HFFc6 (cell line): ENCODE measurements at regions not wholly inside any gene's neighbourhood (a gene's known extent, or its start where the extent isn't known, plus 50 kb on each side); places are given as distances from the start of the nearest gene placed in this dataset.
"Not testable (repeated sequence)": the region's sequence is repeated elsewhere in the genome, so short reads cannot be mapped to it uniquely, and the experiment has no call there.

ENCODE experiments used
- DNase-seq: peaks from one replicate; pipeline ENCODE4 v3.0.0-alpha.2; 2018
- H3K27ac Mint-ChIP-seq: 2 replicates; pipeline ENCODE4 v1.8.0; 2020; ENCODE audit warnings: mild to moderate bottlenecking, mixed read lengths
- H3K27me3 Mint-ChIP-seq: 2 replicates; pipeline ENCODE4 v1.8.0; 2021; ENCODE audit warnings: mild to moderate bottlenecking, moderate library complexity, mixed read lengths; ENCODE audit not compliant: insufficient read depth
- H3K36me3 Mint-ChIP-seq: 2 replicates; pipeline ENCODE4 v1.8.0; 2021; ENCODE audit warnings: low read depth, mixed read lengths
- H3K4me1 Mint-ChIP-seq: 2 replicates; pipeline ENCODE4 v1.8.0; 2020; ENCODE audit warnings: low read depth, mixed read lengths
- H3K4me3 Mint-ChIP-seq: 2 replicates; pipeline ENCODE4 v1.8.0; 2020; ENCODE audit warnings: mild to moderate bottlenecking, moderate library complexity, mixed read lengths
- H3K9me3 Mint-ChIP-seq: 2 replicates; pipeline ENCODE4 v1.8.0; 2020; ENCODE audit warnings: mild to moderate bottlenecking, mixed read lengths
- CTCF ChIP-seq: fragments of 200-600 bp; sonication (generic); IDR thresholded peaks from 2 replicates; pipeline ENCODE4 v1.5.0; 2021; ENCODE audit warnings: antibody characterized with exemption, mild to moderate bottlenecking

- TF ChIP-seq CTCF, result no peak
- H3K27ac Mint-ChIP-seq, result no peak overlapping the region
- no peak for DNase-seq
- no peak overlapping the region for H3K4me3 Mint-ChIP-seq
- peaks cover 11% of the 10 kb centered on the region for H3K36me3 Mint-ChIP-seq
- peaks cover 3% of the 10 kb centered on the region for H3K27me3 Mint-ChIP-seq
- peaks cover 70% of the 10 kb centered on the region for H3K9me3 Mint-ChIP-seq
- no peaks in the 10 kb centered on the region for H3K4me1 Mint-ChIP-seq
Measured at GRCh38 chr12:37545759-37546158, 770.8 kb upstream of the ALG10B start.

GRCh38 chr12:37546206-37546605 lies 770.4 kb upstream of the ALG10B start:
- TF ChIP-seq CTCF, result no peak
- H3K4me1 Mint-ChIP-seq, result no peaks in the 10 kb centered on the region
- H3K27me3 Mint-ChIP-seq, result peaks cover 3% of the 10 kb centered on the region
- no peak overlapping the region for H3K4me3 Mint-ChIP-seq
- H3K36me3 Mint-ChIP-seq, result peaks cover 11% of the 10 kb centered on the region
- H3K27ac Mint-ChIP-seq, result no peak overlapping the region
- no peak for DNase-seq
- H3K9me3 Mint-ChIP-seq, result peaks cover 72% of the 10 kb centered on the region

GRCh38 chr12:37546901-37547475 lies 769.6 kb upstream of the ALG10B start:
- DNase-seq, result no peak
- Mint-ChIP-seq H3K27ac (no peak overlapping the region), H3K4me1 (no peaks in the 10 kb centered on the region), H3K36me3 (peaks cover 7% of the 10 kb centered on the region), H3K4me3 (no peak overlapping the region), H3K9me3 (peaks cover 66% of the 10 kb centered on the region), H3K27me3 (peaks cover 3% of the 10 kb centered on the region)
- no peak for TF ChIP-seq CTCF

GRCh38 chr12:37547611-37548010 lies 769.0 kb upstream of the ALG10B start:
- peaks cover 60% of the 10 kb centered on the region for H3K9me3 Mint-ChIP-seq

GRCh38 chr12:37548266-37548805 lies 768.2 kb upstream of the ALG10B start:
- TF ChIP-seq CTCF, result no peak
- H3K9me3 Mint-ChIP-seq, result peaks cover 57% of the 10 kb centered on the region
- no peak for DNase-seq
- peaks cover 4% of the 10 kb centered on the region for H3K36me3 Mint-ChIP-seq
- no peak overlapping the region for H3K4me3 Mint-ChIP-seq
- H3K27me3 Mint-ChIP-seq, result peaks cover 2% of the 10 kb centered on the region
- no peaks in the 10 kb centered on the region for H3K4me1 Mint-ChIP-seq
- no peak overlapping the region for H3K27ac Mint-ChIP-seq

More at GRCh38 chr12:37547611-37548010, 769.0 kb upstream of the ALG10B start:
- Mint-ChIP-seq H3K4me3 (no peak overlapping the region), H3K27me3 (peaks cover 2% of the 10 kb centered on the region), H3K27ac (no peak overlapping the region), H3K36me3 (peaks cover 4% of the 10 kb centered on the region), H3K4me1 (no peaks in the 10 kb centered on the region)
- DNase-seq, result no peak
- TF ChIP-seq CTCF, result no peak

GRCh38 chr12:37556957-37557356 lies 759.6 kb upstream of the ALG10B start:
- H3K9me3 Mint-ChIP-seq, result peaks cover 12% of the 10 kb centered on the region

More at GRCh38 chr12:37556957-37557356, 759.6 kb upstream of the ALG10B start:
- H3K27me3 Mint-ChIP-seq, DNase-seq, H3K27ac Mint-ChIP-seq, H3K4me1 Mint-ChIP-seq, H3K4me3 Mint-ChIP-seq, H3K36me3 Mint-ChIP-seq: not testable (repeated sequence)
